ENCODE measurements at regions not wholly inside any gene's neighbourhood (a gene's known extent, or its start where the extent isn't known, plus 50 kb on each side); places are given as distances from the start of the nearest gene placed in this dataset.

DNA sequence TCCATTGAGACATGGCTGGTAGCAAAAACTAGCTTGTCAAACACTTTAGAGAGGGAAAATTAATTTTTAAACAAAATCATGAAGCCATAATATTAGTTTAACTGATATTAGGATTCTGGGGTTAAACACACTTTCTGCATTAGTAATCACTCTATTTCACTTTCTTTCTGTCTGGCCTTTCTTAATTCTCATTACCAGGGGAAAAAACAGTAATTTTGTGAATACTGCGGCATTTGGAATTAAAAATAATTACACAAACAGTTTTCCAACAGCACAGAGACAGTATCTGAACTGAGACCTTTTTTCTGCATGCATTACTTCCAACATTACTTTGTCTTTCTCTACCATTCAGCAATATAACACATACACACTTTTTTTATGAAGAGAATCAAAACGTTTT lies 190.6 kb downstream of the MRPL39 start:
- Histone ChIP-seq H3K27ac (ENCODE audit: extremely low read depth, low read depth, low read length) (no peak overlapping the region), H3K4me3 (ENCODE audit: low read depth, low read length) (no peak overlapping the region), H3K4me1 (ENCODE audit: control insufficient read depth, insufficient read depth, low read length) (no peaks in the 10 kb centered on the region), H3K9me3 (ENCODE audit: control insufficient read depth, insufficient read depth, low read depth, low read length) (peaks cover 2% of the 10 kb centered on the region; the same call in 1 of the 2 replicates), H3K36me3 (ENCODE audit: control insufficient read depth in 2 of 2, insufficient read depth in 1 of 2, low read length in 2 of 2) (no peaks in the 10 kb centered on the region)
- ChIA-PET CTCF (no interaction called here), POLR2A (no interaction called here)
- TF ChIP-seq MZF1 (tag by site-specific recombination; IDR thresholded peaks at IDR 0.05; ENCODE audit: borderline replicate concordance) (no peak), ZNF561 (tag by site-specific recombination; IDR thresholded peaks at IDR 0.05; ENCODE audit: borderline replicate concordance) (no peak), ZNF830 (tag by site-specific recombination; IDR thresholded peaks at IDR 0.05; ENCODE audit: low read depth) (no peak), ZNF510 (tag by site-specific recombination; IDR thresholded peaks at IDR 0.05; ENCODE audit: insufficient replicate concordance) (no peak), ZIC2 (tag by site-specific recombination; IDR thresholded peaks at IDR 0.05) (no peak), KLF17 (tag by site-specific recombination; IDR thresholded peaks at IDR 0.05) (no peak), ZNF140 (tag by site-specific recombination; IDR thresholded peaks at IDR 0.05) (no peak), ZSCAN30 (tag by site-specific recombination; IDR thresholded peaks at IDR 0.05) (no peak), ZNF621 (tag by site-specific recombination; IDR thresholded peaks at IDR 0.05) (no peak), ZBTB11 (tag by site-specific recombination; conservative IDR thresholded peaks at IDR 0.05; ENCODE audit: low read depth) (no peak), ZNF701 (tag by site-specific recombination; IDR thresholded peaks at IDR 0.05) (no peak), ZNF24 (tag by site-specific recombination; IDR thresholded peaks at IDR 0.05) (no peak), ZNF76 (tag by site-specific recombination; IDR thresholded peaks at IDR 0.05; ENCODE audit: borderline replicate concordance, low read depth) (no peak), ZNF121 (tag by site-specific recombination; IDR thresholded peaks at IDR 0.05) (no peak)
- TF ChIP-seq, protein P1, sequence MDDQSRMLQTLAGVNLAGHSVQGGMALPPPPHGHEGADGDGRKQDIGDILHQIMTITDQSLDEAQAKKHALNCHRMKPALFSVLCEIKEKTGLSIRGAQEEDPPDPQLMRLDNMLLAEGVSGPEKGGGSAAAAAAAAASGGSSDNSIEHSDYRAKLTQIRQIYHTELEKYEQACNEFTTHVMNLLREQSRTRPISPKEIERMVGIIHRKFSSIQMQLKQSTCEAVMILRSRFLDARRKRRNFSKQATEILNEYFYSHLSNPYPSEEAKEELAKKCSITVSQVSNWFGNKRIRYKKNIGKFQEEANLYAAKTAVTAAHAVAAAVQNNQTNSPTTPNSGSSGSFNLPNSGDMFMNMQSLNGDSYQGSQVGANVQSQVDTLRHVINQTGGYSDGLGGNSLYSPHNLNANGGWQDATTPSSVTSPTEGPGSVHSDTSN (CRISPR knock-in tag; IDR thresholded peaks at IDR 0.05): no peak
- TF ChIP-seq, protein P2, sequence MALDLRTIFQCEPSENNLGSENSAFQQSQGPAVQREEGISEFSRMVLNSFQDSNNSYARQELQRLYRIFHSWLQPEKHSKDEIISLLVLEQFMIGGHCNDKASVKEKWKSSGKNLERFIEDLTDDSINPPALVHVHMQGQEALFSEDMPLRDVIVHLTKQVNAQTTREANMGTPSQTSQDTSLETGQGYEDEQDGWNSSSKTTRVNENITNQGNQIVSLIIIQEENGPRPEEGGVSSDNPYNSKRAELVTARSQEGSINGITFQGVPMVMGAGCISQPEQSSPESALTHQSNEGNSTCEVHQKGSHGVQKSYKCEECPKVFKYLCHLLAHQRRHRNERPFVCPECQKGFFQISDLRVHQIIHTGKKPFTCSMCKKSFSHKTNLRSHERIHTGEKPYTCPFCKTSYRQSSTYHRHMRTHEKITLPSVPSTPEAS (tag by site-specific recombination; IDR thresholded peaks at IDR 0.05): no peak
- TF ChIP-seq, protein P3, sequence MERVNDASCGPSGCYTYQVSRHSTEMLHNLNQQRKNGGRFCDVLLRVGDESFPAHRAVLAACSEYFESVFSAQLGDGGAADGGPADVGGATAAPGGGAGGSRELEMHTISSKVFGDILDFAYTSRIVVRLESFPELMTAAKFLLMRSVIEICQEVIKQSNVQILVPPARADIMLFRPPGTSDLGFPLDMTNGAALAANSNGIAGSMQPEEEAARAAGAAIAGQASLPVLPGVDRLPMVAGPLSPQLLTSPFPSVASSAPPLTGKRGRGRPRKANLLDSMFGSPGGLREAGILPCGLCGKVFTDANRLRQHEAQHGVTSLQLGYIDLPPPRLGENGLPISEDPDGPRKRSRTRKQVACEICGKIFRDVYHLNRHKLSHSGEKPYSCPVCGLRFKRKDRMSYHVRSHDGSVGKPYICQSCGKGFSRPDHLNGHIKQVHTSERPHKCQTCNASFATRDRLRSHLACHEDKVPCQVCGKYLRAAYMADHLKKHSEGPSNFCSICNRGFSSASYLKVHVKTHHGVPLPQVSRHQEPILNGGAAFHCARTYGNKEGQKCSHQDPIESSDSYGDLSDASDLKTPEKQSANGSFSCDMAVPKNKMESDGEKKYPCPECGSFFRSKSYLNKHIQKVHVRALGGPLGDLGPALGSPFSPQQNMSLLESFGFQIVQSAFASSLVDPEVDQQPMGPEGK (tag by site-specific recombination; IDR thresholded peaks at IDR 0.05): no peak

All from HEK293 (cell line).